ENCODE measurements at regions not wholly inside any gene's neighbourhood (a gene's known extent, or its start where the extent isn't known, plus 50 kb on each side); places are given as distances from the start of the nearest gene placed in this dataset.

GRCh38 chr11:115578275-115578674 is 74.1 kb upstream of the CADM1 start:
- ATAC-seq, result no peak

GRCh38 chr11:115577701-115578100 is 73.5 kb upstream of the CADM1 start:
- Histone ChIP-seq H3K27ac (no peak overlapping the region), H3K4me2 (no peak overlapping the region), H3K9me3 (no peaks in the 10 kb centered on the region), H3K4me3 (no peak overlapping the region), H3K4me1 (0 out of 3 replicates have a peak, but pooled peaks cover 3% of the 10 kb centered on the region)
- TF ChIP-seq HOXB13 (CRISPR knock-in tag; IDR thresholded peaks at IDR 0.05; ENCODE audit: low read depth), result no peak
- no peak for TF ChIP-seq KDM1A (IDR thresholded peaks at IDR 0.05; ENCODE audit: low read depth)
- no peak for TF ChIP-seq POLR2A (IDR thresholded peaks at IDR 0.05; ENCODE audit: low read length)
- TF ChIP-seq ELK1 (IDR thresholded peaks at IDR 0.05; ENCODE audit: low read depth, low read length), result no peak
- no peak for TF ChIP-seq CHD4 (IDR thresholded peaks at IDR 0.05; ENCODE audit: borderline replicate concordance)
- TF ChIP-seq RFX5 (IDR thresholded peaks at IDR 0.05), result no peak
- no peak for TF ChIP-seq CBX8 (IDR thresholded peaks at IDR 0.05)
- TF ChIP-seq REST (IDR thresholded peaks at IDR 0.05), result no peak
- TF ChIP-seq ZC3H11A (IDR thresholded peaks at IDR 0.05), result no peak
- no peak for TF ChIP-seq JUNB (IDR thresholded peaks at IDR 0.05)
- no peak for TF ChIP-seq CHD2 (IDR thresholded peaks at IDR 0.05; ENCODE audit: low read length, partially characterized antibody)
- TF ChIP-seq PHF8 (IDR thresholded peaks at IDR 0.05; ENCODE audit: borderline replicate concordance, low read depth), result no peak
- TF ChIP-seq SREBF2 (IDR thresholded peaks at IDR 0.05), result no peak
- no peak for TF ChIP-seq EP300 (IDR thresholded peaks at IDR 0.05)
- POLR2A ChIA-PET, result no interaction called here
- WGBS (ENCODE audit: missing lambda C conversion rate), result 83% methylated on average over 2 of the region's 3 CpGs
- no peak for DNase-seq (ENCODE audit: low read depth in 1 of 2, low spot score in 1 of 2)
- no peak for ATAC-seq
- FAIRE-seq, result no peak
- CTCF ChIA-PET, result no interaction called here

More at GRCh38 chr11:115578275-115578674, 74.1 kb upstream of the CADM1 start:
- no peak overlapping the region for H3K27ac ChIP-seq
- no peak for FAIRE-seq
- ChIA-PET CTCF (no interaction called here), POLR2A (no interaction called here)
- H3K4me1 ChIP-seq, result 0 out of 3 replicates have a peak, but pooled peaks cover 3% of the 10 kb centered on the region
- DNase-seq (ENCODE audit: low read depth in 1 of 2, low spot score in 1 of 2), result no peak
- TF ChIP-seq CHD2 (IDR thresholded peaks at IDR 0.05; ENCODE audit: low read length, partially characterized antibody) (no peak), CBX8 (IDR thresholded peaks at IDR 0.05) (no peak), ZSCAN20 (CRISPR knock-in tag; IDR thresholded peaks at IDR 0.05) (no peak), ATOH8 (CRISPR knock-in tag; IDR thresholded peaks at IDR 0.05; ENCODE audit: low read depth) (no peak), MAFK (IDR thresholded peaks at IDR 0.05; ENCODE audit: partially characterized antibody) (no peak), ESRRA (IDR thresholded peaks at IDR 0.05; ENCODE audit: borderline replicate concordance, low read length) (no peak), SMC3 (IDR thresholded peaks at IDR 0.05) (no peak), CEBPB (IDR thresholded peaks at IDR 0.05) (no peak), ZFP36 (IDR thresholded peaks at IDR 0.05; ENCODE audit: borderline replicate concordance, partially characterized antibody) (no peak), EHMT2 (IDR thresholded peaks at IDR 0.05; ENCODE audit: low read depth) (no peak)
- H3K4me2 ChIP-seq, result no peak overlapping the region
- H3K4me3 ChIP-seq, result no peak overlapping the region
- no peaks in the 10 kb centered on the region for H3K9me3 ChIP-seq
